Left lung (tissue), 4 donors: ENCODE measurements at regions not wholly inside any gene's neighbourhood (a gene's known extent, or its start where the extent isn't known, plus 50 kb on each side); places are given as distances from the start of the nearest gene placed in this dataset.

Experiments
- ATAC-seq: fragments of 200-7000 bp; cut with Tn5 transposase; one replicate; pipeline ENCODE4 v1.9.1; 2020; ENCODE audit warnings: moderate library complexity
- DNase-seq, 4 donors: peaks; one replicate each; pipeline ENCODE4 v3.0.0-alpha.2; 2013 to 2020
- H3K27ac ChIP-seq, 2 donors: fragments of 200-600 bp; sonication (generic) in 1 of 2; one replicate each; pipeline versions ENCODE4 v1.5.0 to v1.8.0; 2020 to 2021
- H3K27me3 ChIP-seq, 2 donors: fragments of 200-600 bp; sonication (generic) in 1 of 2; one replicate each; pipeline versions ENCODE4 v1.5.0 to v1.8.0; 2020 to 2021
- H3K36me3 ChIP-seq, 2 donors: fragments of 200-600 bp; sonication (generic) in 1 of 2; one replicate each; pipeline versions ENCODE4 v1.5.0 to v1.8.0; 2020 to 2021
- H3K4me1 ChIP-seq, 2 donors: fragments of 200-600 bp; one replicate each; pipeline ENCODE4 v1.8.0; 2021
- H3K4me3 ChIP-seq, 2 donors: fragments of 200-600 bp; sonication (generic) in 1 of 2; one replicate each; pipeline versions ENCODE4 v1.5.0 to v1.8.0; 2020 to 2021; ENCODE audit warnings: mild to moderate bottlenecking in 1 of 2
- H3K9me3 ChIP-seq, 2 donors: fragments of 200-600 bp; sonication (generic) in 1 of 2; one replicate each; pipeline versions ENCODE4 v1.5.0 to v1.8.0; 2020 to 2021
- intact Hi-C, 2 donors: fragments of 100-400 bp; cut with DNase I; formaldehyde crosslinking; loops; one replicate each; pipeline versions ENCODE4 v1.11.2 to v1.14.2; 2022
- TF ChIP-seq, protein P1 (sequence below), 2 donors: fragments of 200-600 bp; sonication (generic) in 1 of 2; IDR thresholded peaks; one replicate each; pipeline versions ENCODE4 v1.5.0 to v1.8.0; 2021; ENCODE audit warnings: antibody characterized with exemption in 2 of 2
- donor health status: DM: no; HTN: yes; CAD: no.
- donor health status: DM: no; HTN: no; CAD: no.

DNA sequence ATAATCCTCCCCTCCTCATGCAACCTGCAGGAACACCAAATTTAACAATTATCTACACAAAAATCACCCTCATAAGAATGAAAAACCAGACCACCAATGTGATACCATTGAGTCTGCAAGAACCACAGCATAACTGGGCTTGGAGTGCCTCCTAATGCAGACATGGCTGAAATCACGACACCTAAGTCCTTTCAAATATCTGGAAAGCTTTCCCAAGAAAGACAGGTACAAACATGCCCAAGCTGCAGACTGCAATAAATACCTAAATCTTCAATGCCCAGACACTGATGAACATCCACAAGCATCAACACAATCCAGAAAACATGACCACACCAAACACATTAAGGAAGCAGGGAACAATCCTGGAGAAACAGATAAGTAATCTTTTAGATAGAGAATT, 417.1 kb downstream of the LMO7 start:
- no peaks in the 10 kb centered on the region for H3K4me1 ChIP-seq
- no peaks in the 10 kb centered on the region for H3K27me3 ChIP-seq
- H3K4me3 ChIP-seq: no peak overlapping the region
- ATAC-seq (no peak), DNase-seq (no peak)
- TF ChIP-seq, protein P1, sequence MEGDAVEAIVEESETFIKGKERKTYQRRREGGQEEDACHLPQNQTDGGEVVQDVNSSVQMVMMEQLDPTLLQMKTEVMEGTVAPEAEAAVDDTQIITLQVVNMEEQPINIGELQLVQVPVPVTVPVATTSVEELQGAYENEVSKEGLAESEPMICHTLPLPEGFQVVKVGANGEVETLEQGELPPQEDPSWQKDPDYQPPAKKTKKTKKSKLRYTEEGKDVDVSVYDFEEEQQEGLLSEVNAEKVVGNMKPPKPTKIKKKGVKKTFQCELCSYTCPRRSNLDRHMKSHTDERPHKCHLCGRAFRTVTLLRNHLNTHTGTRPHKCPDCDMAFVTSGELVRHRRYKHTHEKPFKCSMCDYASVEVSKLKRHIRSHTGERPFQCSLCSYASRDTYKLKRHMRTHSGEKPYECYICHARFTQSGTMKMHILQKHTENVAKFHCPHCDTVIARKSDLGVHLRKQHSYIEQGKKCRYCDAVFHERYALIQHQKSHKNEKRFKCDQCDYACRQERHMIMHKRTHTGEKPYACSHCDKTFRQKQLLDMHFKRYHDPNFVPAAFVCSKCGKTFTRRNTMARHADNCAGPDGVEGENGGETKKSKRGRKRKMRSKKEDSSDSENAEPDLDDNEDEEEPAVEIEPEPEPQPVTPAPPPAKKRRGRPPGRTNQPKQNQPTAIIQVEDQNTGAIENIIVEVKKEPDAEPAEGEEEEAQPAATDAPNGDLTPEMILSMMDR (IDR thresholded peaks at IDR 0.05): no peak
- peaks cover 0 to 17% of the 10 kb centered on the region in 2 donors for H3K9me3 ChIP-seq
- no peaks in the 10 kb centered on the region for H3K36me3 ChIP-seq
- no peak overlapping the region for H3K27ac ChIP-seq
- intact Hi-C loops: no loop called here

DNA sequence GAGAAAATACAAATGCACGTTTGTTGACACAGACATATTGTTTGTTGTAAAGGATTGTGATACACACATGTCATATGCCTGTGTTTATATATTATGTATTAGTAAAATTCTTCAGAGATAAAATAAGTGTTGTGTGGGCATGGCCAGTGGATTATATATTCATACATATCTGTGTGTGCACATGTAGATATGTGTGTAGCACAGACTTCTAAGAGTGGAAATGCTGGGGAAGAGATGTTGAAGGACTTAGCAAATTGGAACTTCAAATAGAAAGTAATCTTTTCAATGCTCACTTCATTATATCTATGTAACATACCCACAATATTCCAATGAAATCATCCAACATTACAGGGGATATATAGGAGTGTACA, 413.2 kb downstream of the LMO7 start:
- Histone ChIP-seq H3K36me3 (no peaks in the 10 kb centered on the region), H3K9me3 (no peaks in the 10 kb centered on the region), H3K27ac (no peak overlapping the region), H3K4me1 (no peaks in the 10 kb centered on the region), H3K4me3 (no peak overlapping the region), H3K27me3 (no peaks in the 10 kb centered on the region)
- intact Hi-C loops: no loop called here
- TF ChIP-seq, protein P1 (IDR thresholded peaks at IDR 0.05): no peak
- no peak for DNase-seq
- no peak for ATAC-seq

DNA sequence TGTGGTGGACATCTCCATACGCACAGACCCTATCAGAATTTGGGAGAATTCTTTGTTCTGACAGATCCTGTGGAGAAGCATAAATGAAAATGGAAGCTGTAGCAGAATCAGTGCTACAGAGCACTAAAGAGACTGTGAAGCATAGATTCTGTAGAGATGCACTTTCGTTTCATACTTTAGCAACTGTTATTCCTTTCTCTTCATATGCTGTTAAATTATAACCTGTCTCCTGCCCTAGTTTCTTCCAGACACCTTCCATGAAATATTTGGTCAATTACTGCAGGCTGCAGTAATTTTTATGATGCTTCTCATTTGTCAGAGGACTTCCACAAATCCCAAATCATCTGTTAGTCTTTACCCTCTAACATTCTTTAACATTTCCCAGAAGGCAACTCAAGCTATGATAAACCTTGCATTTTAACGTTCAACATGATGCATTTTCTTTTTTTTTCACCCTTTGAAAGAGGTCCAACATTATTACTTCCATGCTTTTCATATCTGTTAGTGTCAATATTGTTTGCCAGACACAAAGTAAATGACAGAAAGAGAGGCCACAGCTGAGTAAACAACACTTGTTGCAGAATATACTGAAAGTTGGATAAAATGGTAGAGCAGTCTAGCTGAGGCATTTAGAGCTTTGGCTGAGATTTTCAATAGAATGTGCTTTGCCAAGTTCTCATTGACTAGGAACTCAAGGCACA, 412.7 kb downstream of the LMO7 start:
- intact Hi-C loops: no loop called here
- Histone ChIP-seq H3K4me1 (no peaks in the 10 kb centered on the region), H3K4me3 (no peak overlapping the region), H3K27me3 (no peaks in the 10 kb centered on the region), H3K27ac (no peak overlapping the region), H3K36me3 (no peaks in the 10 kb centered on the region), H3K9me3 (no peaks in the 10 kb centered on the region)
- DNase-seq (peak in 2 of 4 donors; percentile 55 to 59), ATAC-seq (peak; percentile 30)
- TF ChIP-seq, protein P1 (IDR thresholded peaks at IDR 0.05): no peak

DNA sequence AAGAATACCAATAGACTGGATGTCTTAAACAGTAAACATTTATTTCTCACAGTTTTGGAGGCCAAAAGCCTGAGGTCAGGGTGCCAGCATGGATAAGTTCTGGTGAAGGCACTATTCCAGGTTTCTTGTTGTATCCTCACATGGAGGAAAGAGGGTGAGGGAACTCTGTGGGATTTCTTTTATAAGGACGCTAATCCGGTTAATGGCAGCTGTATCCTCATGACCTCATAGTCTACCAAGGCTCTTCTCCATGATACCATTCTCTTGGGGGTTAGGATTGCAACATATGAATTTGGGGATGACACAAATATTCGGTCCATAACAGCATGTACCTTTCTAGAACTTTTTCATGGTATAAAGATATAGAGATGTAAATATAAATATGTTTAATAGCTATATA, 412.0 kb downstream of the LMO7 start:
- Histone ChIP-seq H3K9me3 (no peaks in the 10 kb centered on the region), H3K4me3 (no peak overlapping the region), H3K4me1 (no peaks in the 10 kb centered on the region), H3K27ac (no peak overlapping the region), H3K27me3 (no peaks in the 10 kb centered on the region), H3K36me3 (no peaks in the 10 kb centered on the region)
- TF ChIP-seq, protein P1 (IDR thresholded peaks at IDR 0.05): no peak
- DNase-seq (peak in 2 of 4 donors; percentile 25), ATAC-seq (no peak)
- intact Hi-C loops: no loop called here

DNA sequence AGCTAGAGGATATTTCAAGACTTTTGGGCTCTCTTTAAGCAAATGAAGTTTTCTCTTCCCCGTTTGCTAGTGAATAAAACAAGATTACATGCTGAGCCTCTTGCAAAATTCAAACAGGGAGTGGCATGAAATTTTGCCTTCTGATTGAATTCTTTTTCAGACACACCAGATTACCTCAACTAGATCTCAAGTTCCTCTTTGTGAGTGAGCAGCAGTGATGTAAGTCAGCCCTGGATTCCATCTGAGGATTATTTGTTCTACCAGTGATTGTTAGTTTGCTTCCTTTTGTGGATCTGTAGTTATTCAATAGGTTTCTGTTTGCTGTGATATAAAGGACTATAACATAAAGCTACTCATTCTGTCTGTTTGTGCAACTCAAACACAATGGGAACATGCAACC, 407.7 kb downstream of the LMO7 start:
- no peak overlapping the region for H3K4me3 ChIP-seq
- intact Hi-C loops: no loop called here
- no peaks in the 10 kb centered on the region for H3K9me3 ChIP-seq
- no peaks in the 10 kb centered on the region for H3K36me3 ChIP-seq
- DNase-seq (no peak), ATAC-seq (no peak)
- no peak overlapping the region for H3K27ac ChIP-seq
- TF ChIP-seq, protein P1 (IDR thresholded peaks at IDR 0.05): no peak
- no peaks in the 10 kb centered on the region for H3K27me3 ChIP-seq
- H3K4me1 ChIP-seq: no peaks in the 10 kb centered on the region
